Endodermal cell (in vitro differentiated cells): ENCODE measurements at regions not wholly inside any gene's neighbourhood (a gene's known extent, or its start where the extent isn't known, plus 50 kb on each side); places are given as distances from the start of the nearest gene placed in this dataset.

ENCODE experiments used
- DNase-seq: peaks from one replicate; pipeline ENCODE4 v3.0.0-alpha.2; 2017
- H3K27ac ChIP-seq: 2 replicates; pipeline ENCODE4 v1.5.1; 2013; ENCODE audit warnings: mild to moderate bottlenecking, low read depth, low read length, moderate library complexity
- H3K27me3 ChIP-seq: 2 replicates; pipeline ENCODE4 v1.6.1; 2013; ENCODE audit warnings: mild to moderate bottlenecking, low read length, moderate library complexity; ENCODE audit not compliant: insufficient read depth, control insufficient read depth, poor library complexity, severe bottlenecking
- H3K36me3 ChIP-seq: 2 replicates; pipeline ENCODE4 v1.7.0; 2013; ENCODE audit warnings: mild to moderate bottlenecking, low read length, moderate library complexity; ENCODE audit not compliant: control insufficient read depth, insufficient read depth
- H3K4me1 ChIP-seq: one replicate; pipeline ENCODE4 v1.7.0; 2013; ENCODE audit warnings: low read length; ENCODE audit not compliant: control insufficient read depth, insufficient read depth
- H3K4me3 ChIP-seq: 2 replicates; pipeline ENCODE4 v1.5.1; 2013; ENCODE audit warnings: mild to moderate bottlenecking, low read length, moderate library complexity
- H3K9ac ChIP-seq: 2 replicates; pipeline ENCODE4 v1.6.1; 2013; ENCODE audit warnings: mild to moderate bottlenecking, low read length, moderate library complexity; ENCODE audit not compliant: poor library complexity, severe bottlenecking; ENCODE audit errors: extremely low read depth
- H3K9me3 ChIP-seq: 2 replicates; pipeline ENCODE4 v1.6.1; 2013; ENCODE audit warnings: mild to moderate bottlenecking, low read length, moderate library complexity; ENCODE audit not compliant: control insufficient read depth
- H3K27ac Mint-ChIP-seq: 2 replicates; pipeline ENCODE4 v1.8.0; 2020; ENCODE audit warnings: mixed read lengths
- H3K27me3 Mint-ChIP-seq: 2 replicates; pipeline ENCODE4 v1.8.0; 2021; ENCODE audit warnings: mild to moderate bottlenecking, mixed read lengths; ENCODE audit not compliant: insufficient read depth
- H3K36me3 Mint-ChIP-seq: 2 replicates; pipeline ENCODE4 v1.8.0; 2020; ENCODE audit warnings: low read depth, mixed read lengths
- H3K4me1 Mint-ChIP-seq: 2 replicates; pipeline ENCODE4 v1.8.0; 2020; ENCODE audit warnings: mixed read lengths
- H3K4me3 Mint-ChIP-seq: 2 replicates; pipeline ENCODE4 v1.8.0; 2020; ENCODE audit warnings: mild to moderate bottlenecking, moderate library complexity, mixed read lengths
- H3K9me3 Mint-ChIP-seq: 2 replicates; pipeline ENCODE4 v1.8.0; 2020; ENCODE audit warnings: mild to moderate bottlenecking, mixed read lengths
- WGBS, 2 experiments: methylation state at CpG; one replicate each; pipeline versions ENCODE4 v1.1.5 to v1.1.7; 2013; ENCODE audit warnings: missing lambda C conversion rate in 2 of 2, mixed read lengths in 1 of 2; ENCODE audit not compliant: insufficient coverage in 1 of 2, insufficient read length in 1 of 2; 5-methylcytosine and 5-hydroxymethylcytosine counted together
- TF ChIP-seq, protein P1 (sequence below): fragments of 200-600 bp; sonication (generic); conservative IDR thresholded peaks from 2 replicates; pipeline ENCODE4 v1.5.0; 2021; ENCODE audit warnings: antibody characterized with exemption, mild to moderate bottlenecking

DNA sequence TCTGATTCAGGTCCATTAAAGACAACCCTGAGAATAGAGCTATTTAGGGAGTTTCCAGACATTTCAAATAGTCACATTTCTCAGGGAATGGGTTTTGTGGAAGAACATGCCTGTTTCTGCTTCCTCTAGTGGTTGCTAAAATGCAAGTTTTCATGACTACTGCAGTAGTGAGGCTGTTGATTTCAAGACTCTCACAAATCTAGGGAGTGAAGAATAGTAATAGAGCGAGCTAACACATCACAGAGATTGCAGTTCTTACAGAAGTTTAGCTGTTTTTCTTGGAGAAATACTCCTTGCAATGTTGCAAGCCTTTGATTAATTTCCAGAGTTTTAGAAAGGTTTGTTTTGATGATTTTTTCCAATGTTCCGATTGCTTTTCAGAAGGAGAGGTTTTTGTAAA, 610.2 kb upstream of the HTR2C start:
- H3K36me3 ChIP-seq = no peaks in the 10 kb centered on the region
- H3K36me3 Mint-ChIP-seq = peaks cover 63% of the 10 kb centered on the region
- H3K9me3 ChIP-seq = no peaks in the 10 kb centered on the region
- WGBS, 2 experiments = 100% methylated on average over 2 of the region's 2 CpGs; no CpG with 5 or more reads in 1 of the 2 experiments
- H3K9ac ChIP-seq = no peak overlapping the region
- peaks cover 29% of the 10 kb centered on the region for H3K9me3 Mint-ChIP-seq
- H3K27ac Mint-ChIP-seq = no peak overlapping the region
- no peaks in the 10 kb centered on the region for H3K27me3 Mint-ChIP-seq
- H3K4me1 Mint-ChIP-seq = peaks cover 36% of the 10 kb centered on the region
- H3K4me3 Mint-ChIP-seq = no peak overlapping the region
- H3K27ac ChIP-seq = no peak overlapping the region
- DNase-seq = no peak
- H3K27me3 ChIP-seq = no peaks in the 10 kb centered on the region
- TF ChIP-seq, protein P1, sequence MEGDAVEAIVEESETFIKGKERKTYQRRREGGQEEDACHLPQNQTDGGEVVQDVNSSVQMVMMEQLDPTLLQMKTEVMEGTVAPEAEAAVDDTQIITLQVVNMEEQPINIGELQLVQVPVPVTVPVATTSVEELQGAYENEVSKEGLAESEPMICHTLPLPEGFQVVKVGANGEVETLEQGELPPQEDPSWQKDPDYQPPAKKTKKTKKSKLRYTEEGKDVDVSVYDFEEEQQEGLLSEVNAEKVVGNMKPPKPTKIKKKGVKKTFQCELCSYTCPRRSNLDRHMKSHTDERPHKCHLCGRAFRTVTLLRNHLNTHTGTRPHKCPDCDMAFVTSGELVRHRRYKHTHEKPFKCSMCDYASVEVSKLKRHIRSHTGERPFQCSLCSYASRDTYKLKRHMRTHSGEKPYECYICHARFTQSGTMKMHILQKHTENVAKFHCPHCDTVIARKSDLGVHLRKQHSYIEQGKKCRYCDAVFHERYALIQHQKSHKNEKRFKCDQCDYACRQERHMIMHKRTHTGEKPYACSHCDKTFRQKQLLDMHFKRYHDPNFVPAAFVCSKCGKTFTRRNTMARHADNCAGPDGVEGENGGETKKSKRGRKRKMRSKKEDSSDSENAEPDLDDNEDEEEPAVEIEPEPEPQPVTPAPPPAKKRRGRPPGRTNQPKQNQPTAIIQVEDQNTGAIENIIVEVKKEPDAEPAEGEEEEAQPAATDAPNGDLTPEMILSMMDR = peak; percentile 27
- H3K4me1 ChIP-seq = no peaks in the 10 kb centered on the region
- no peak overlapping the region for H3K4me3 ChIP-seq

DNA sequence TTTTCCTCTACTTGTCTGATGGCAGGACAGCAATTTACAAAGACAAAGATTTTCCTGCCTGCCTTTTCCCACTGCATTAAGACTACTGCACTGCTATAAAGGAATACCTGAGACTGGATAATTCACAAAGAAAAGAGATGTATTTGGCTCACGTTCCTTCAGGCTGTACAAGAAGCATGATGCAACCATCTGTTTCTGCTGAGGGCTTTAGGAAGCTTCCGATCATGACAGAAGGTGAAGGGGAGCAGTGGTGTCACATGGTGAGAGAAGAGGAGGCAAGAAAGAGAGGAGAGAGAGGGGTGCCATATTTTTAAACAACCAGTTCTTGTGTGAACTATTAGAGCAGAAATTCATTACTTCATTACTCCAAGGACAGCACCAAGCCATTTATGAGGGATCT, 617.1 kb upstream of the HTR2C start:
- Mint-ChIP-seq H3K4me3 (no peak overlapping the region), H3K27ac (no peak overlapping the region), H3K36me3 (peaks cover 60% of the 10 kb centered on the region), H3K4me1 (peaks cover 22% of the 10 kb centered on the region), H3K27me3 (no peaks in the 10 kb centered on the region), H3K9me3 (peaks cover 33% of the 10 kb centered on the region)
- H3K9ac ChIP-seq = no peak overlapping the region
- H3K4me1 ChIP-seq = no peaks in the 10 kb centered on the region
- H3K9me3 ChIP-seq = no peaks in the 10 kb centered on the region
- TF ChIP-seq, protein P1 = no peak
- WGBS, 2 experiments = 89% methylated on average over 2 of the region's 2 CpGs; no CpG with 5 or more reads in 1 of the 2 experiments
- no peaks in the 10 kb centered on the region for H3K36me3 ChIP-seq
- no peak overlapping the region for H3K27ac ChIP-seq
- H3K27me3 ChIP-seq = no peaks in the 10 kb centered on the region
- no peak overlapping the region for H3K4me3 ChIP-seq
- DNase-seq = no peak

DNA sequence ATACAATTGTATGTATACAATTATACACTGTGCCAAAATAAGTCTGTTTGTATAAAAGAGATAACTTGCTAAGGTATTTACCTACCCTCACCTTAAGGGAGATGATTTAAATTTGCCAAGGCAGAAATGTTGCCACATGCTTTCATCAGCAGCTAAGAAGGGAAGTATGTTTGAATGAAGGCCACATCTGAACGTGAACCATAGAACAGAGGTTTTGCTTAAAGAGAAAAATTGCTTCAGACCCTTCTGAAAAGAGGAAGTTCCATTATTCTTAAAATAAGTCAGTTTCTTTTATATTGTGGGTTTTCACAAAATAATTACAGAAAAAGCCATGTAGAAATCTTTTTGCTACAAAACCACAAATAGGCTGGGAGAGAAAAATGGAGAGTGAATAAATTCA, 621.5 kb upstream of the HTR2C start:
- Histone ChIP-seq H3K27ac (no peak overlapping the region), H3K4me1 (no peaks in the 10 kb centered on the region), H3K9ac (no peak overlapping the region), H3K4me3 (no peak overlapping the region), H3K36me3 (no peaks in the 10 kb centered on the region), H3K27me3 (no peaks in the 10 kb centered on the region), H3K9me3 (no peaks in the 10 kb centered on the region)
- Mint-ChIP-seq H3K4me1 (peaks cover 26% of the 10 kb centered on the region), H3K4me3 (no peak overlapping the region), H3K27ac (no peak overlapping the region), H3K9me3 (peaks cover 4% of the 10 kb centered on the region), H3K36me3 (peaks cover 36% of the 10 kb centered on the region), H3K27me3 (no peaks in the 10 kb centered on the region)
- TF ChIP-seq, protein P1 = no peak
- 100% methylated on average over 1 of the region's 1 CpG; no CpG with 5 or more reads in 1 of the 2 experiments for WGBS, 2 experiments
- no peak for DNase-seq
